ENCODE measurements at regions not wholly inside any gene's neighbourhood (a gene's known extent, or its start where the extent isn't known, plus 50 kb on each side); places are given as distances from the start of the nearest gene placed in this dataset.

DNA sequence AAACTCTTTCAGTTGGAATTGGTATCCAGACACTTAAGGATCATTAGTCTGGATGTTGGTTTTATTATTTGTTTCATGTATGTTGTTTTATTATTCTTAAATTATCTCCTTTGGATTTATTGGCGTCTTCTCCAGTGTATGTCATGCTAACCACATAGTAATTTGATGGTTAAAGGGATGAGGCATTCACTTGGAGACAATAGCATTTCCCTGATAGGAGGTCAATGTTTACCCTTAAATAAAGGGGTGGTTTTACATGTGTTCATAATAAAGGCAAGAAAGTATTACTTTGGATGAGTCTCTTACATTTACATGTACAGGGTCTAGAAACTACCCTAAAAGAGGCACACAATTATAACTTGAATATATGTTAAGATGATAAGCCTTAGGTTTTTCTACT, 51.2 kb upstream of the RNF144B start:
- Histone ChIP-seq H3K18ac (ENCODE audit: low read depth in 1 of 2, low read length in 2 of 2) (no peak overlapping the region), H3K27ac (ENCODE audit: low read length, poor library complexity, severe bottlenecking) (no peak overlapping the region), H3K36me3 (ENCODE audit: control insufficient read depth in 1 of 2, insufficient read depth in 2 of 2, low read depth in 1 of 2, low read length in 2 of 2) (no peaks in the 10 kb centered on the region), H3K4me1 (ENCODE audit: control insufficient read depth, insufficient read depth, low read depth, low read length) (no peaks in the 10 kb centered on the region), H3K4me2 (ENCODE audit: low read length, poor library complexity, severe bottlenecking) (no peak overlapping the region), H3K9ac (ENCODE audit: low read length) (no peak overlapping the region), H3K27me3 (ENCODE audit: control insufficient read depth in 1 of 2, insufficient read depth in 1 of 2, low read length in 2 of 2) (no peaks in the 10 kb centered on the region), H3K9me3 (ENCODE audit: control insufficient read depth, low read length) (no peaks in the 10 kb centered on the region), H2AK5ac (ENCODE audit: low read length, severe bottlenecking) (no peak overlapping the region), H3K14ac (ENCODE audit: low read length in 2 of 2) (no peak overlapping the region), H3K79me1 (replicated peaks; ENCODE audit: low read length, poor library complexity, severe bottlenecking) (no peaks in the 10 kb centered on the region), H2AFZ (ENCODE audit: low read depth, low read length) (no peak overlapping the region), H2BK15ac (ENCODE audit: low read depth, poor library complexity, severe bottlenecking) (no peak overlapping the region), H3K23ac (ENCODE audit: low read length in 2 of 2) (no peak overlapping the region), H3K4ac (ENCODE audit: low read depth in 1 of 2, low read length in 2 of 2) (no peak overlapping the region), H4K8ac (ENCODE audit: low read length) (no peak overlapping the region), H2BK12ac (ENCODE audit: low read length in 2 of 2) (no peak overlapping the region), H3K4me3 (ENCODE audit: insufficient read depth in 1 of 2, low read depth in 1 of 2, low read length in 2 of 2) (no peak overlapping the region), H2BK120ac (ENCODE audit: low read depth, low read length) (no peak overlapping the region), H4K91ac (ENCODE audit: low read length) (no peak overlapping the region), H2BK5ac (ENCODE audit: low read depth, low read length, poor library complexity, severe bottlenecking) (no peak overlapping the region)
- WGBS: 87% methylated on average over 1 of the region's 1 CpG
- DNase-seq: no peak

DNA sequence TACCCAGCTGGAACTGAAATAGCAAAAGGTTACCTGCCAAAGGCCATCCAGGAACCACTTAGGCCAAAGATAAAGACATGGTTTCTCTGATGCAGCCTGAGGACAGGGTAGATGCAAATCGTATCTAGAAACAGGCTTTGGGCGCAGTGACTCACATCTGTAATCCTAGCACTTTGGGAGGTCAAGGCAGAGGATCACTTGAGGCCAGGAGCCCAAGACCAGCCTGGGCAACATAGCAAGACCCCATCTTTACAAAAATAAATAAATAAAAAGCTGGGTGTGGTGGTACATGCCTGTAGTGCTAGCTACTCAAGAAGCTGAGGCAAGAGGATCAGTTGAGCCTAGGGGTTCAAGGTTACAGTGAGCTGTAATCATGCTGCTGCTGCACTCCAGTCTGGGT, 52.9 kb upstream of the RNF144B start:
- no peak overlapping the region for H3K27ac ChIP-seq (ENCODE audit: low read length, poor library complexity, severe bottlenecking)
- DNase-seq: no peak
- 75% methylated on average over 2 of the region's 2 CpGs for WGBS
- H3K4me3 ChIP-seq (ENCODE audit: insufficient read depth in 1 of 2, low read depth in 1 of 2, low read length in 2 of 2): no peak overlapping the region
- no peak overlapping the region for H3K18ac ChIP-seq (ENCODE audit: low read depth in 1 of 2, low read length in 2 of 2)
- H3K9me3 ChIP-seq (ENCODE audit: control insufficient read depth, low read length): no peaks in the 10 kb centered on the region
- no peak overlapping the region for H2BK5ac ChIP-seq (ENCODE audit: low read depth, low read length, poor library complexity, severe bottlenecking)
- no peak overlapping the region for H2AK5ac ChIP-seq (ENCODE audit: low read length, severe bottlenecking)
- no peak overlapping the region for H4K8ac ChIP-seq (ENCODE audit: low read length)
- no peak overlapping the region for H2BK12ac ChIP-seq (ENCODE audit: low read length in 2 of 2)
- no peak overlapping the region for H3K4ac ChIP-seq (ENCODE audit: low read depth in 1 of 2, low read length in 2 of 2)
- no peak overlapping the region for H3K23ac ChIP-seq (ENCODE audit: low read length in 2 of 2)
- no peaks in the 10 kb centered on the region for H3K36me3 ChIP-seq (ENCODE audit: control insufficient read depth in 1 of 2, insufficient read depth in 2 of 2, low read depth in 1 of 2, low read length in 2 of 2)
- no peaks in the 10 kb centered on the region for H3K27me3 ChIP-seq (ENCODE audit: control insufficient read depth in 1 of 2, insufficient read depth in 1 of 2, low read length in 2 of 2)
- H3K9ac ChIP-seq (ENCODE audit: low read length): no peak overlapping the region
- no peaks in the 10 kb centered on the region for H3K79me1 ChIP-seq (replicated peaks; ENCODE audit: low read length, poor library complexity, severe bottlenecking)
- H4K91ac ChIP-seq (ENCODE audit: low read length): no peak overlapping the region
- no peak overlapping the region for H3K14ac ChIP-seq (ENCODE audit: low read length in 2 of 2)
- H3K4me2 ChIP-seq (ENCODE audit: low read length, poor library complexity, severe bottlenecking): no peak overlapping the region
- no peak overlapping the region for H2AFZ ChIP-seq (ENCODE audit: low read depth, low read length)
- H2BK120ac ChIP-seq (ENCODE audit: low read depth, low read length): no peak overlapping the region
- H2BK15ac ChIP-seq (ENCODE audit: low read depth, poor library complexity, severe bottlenecking): no peak overlapping the region
- H3K4me1 ChIP-seq (ENCODE audit: control insufficient read depth, insufficient read depth, low read depth, low read length): no peaks in the 10 kb centered on the region

DNA sequence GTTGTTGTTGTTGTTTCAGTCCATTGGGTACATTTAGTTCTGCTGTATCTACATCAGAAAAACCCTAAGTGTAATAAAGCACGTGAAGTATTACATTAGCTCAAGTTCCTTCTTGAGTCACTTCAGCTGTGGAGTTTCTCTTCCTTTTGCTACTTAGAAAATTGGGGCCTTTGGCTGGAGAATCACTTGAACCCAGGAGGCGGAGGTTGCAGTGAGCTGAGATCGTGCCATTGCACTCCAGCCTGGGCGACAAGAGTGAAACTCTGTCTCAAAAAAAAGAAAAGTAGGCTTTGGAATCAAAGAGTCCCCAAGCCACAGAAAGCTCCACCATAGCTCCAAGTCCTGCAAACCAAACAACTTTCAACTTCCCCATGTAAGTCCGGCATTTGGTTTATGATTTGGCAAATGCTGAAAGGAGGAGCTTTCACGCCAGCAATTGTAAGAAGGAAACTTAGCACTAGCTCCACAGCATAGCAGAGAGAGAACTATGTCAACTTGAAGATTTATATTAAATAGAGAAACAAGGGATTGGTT, 56.5 kb upstream of the RNF144B start:
- Histone ChIP-seq H3K27ac (ENCODE audit: low read length, poor library complexity, severe bottlenecking) (no peak overlapping the region), H3K4me2 (ENCODE audit: low read length, poor library complexity, severe bottlenecking) (no peak overlapping the region), H3K4ac (ENCODE audit: low read depth in 1 of 2, low read length in 2 of 2) (no peak overlapping the region), H2AFZ (ENCODE audit: low read depth, low read length) (no peak overlapping the region), H3K9me3 (ENCODE audit: control insufficient read depth, low read length) (no peaks in the 10 kb centered on the region), H2BK15ac (ENCODE audit: low read depth, poor library complexity, severe bottlenecking) (no peak overlapping the region), H3K18ac (ENCODE audit: low read depth in 1 of 2, low read length in 2 of 2) (no peak overlapping the region), H2AK5ac (ENCODE audit: low read length, severe bottlenecking) (no peak overlapping the region), H3K36me3 (ENCODE audit: control insufficient read depth in 1 of 2, insufficient read depth in 2 of 2, low read depth in 1 of 2, low read length in 2 of 2) (no peaks in the 10 kb centered on the region), H3K4me3 (ENCODE audit: insufficient read depth in 1 of 2, low read depth in 1 of 2, low read length in 2 of 2) (no peak overlapping the region), H2BK5ac (ENCODE audit: low read depth, low read length, poor library complexity, severe bottlenecking) (no peak overlapping the region), H3K23ac (ENCODE audit: low read length in 2 of 2) (no peak overlapping the region), H3K4me1 (ENCODE audit: control insufficient read depth, insufficient read depth, low read depth, low read length) (peaks cover 2% of the 10 kb centered on the region), H4K8ac (ENCODE audit: low read length) (no peak overlapping the region), H3K79me1 (replicated peaks; ENCODE audit: low read length, poor library complexity, severe bottlenecking) (no peaks in the 10 kb centered on the region), H3K27me3 (ENCODE audit: control insufficient read depth in 1 of 2, insufficient read depth in 1 of 2, low read length in 2 of 2) (no peaks in the 10 kb centered on the region), H2BK12ac (ENCODE audit: low read length in 2 of 2) (no peak overlapping the region), H3K14ac (ENCODE audit: low read length in 2 of 2) (no peak overlapping the region), H3K9ac (ENCODE audit: low read length) (no peak overlapping the region), H4K91ac (ENCODE audit: low read length) (no peak overlapping the region), H2BK120ac (ENCODE audit: low read depth, low read length) (no peak overlapping the region)
- 96% methylated on average over 6 of the region's 6 CpGs for WGBS
- DNase-seq: no peak

DNA sequence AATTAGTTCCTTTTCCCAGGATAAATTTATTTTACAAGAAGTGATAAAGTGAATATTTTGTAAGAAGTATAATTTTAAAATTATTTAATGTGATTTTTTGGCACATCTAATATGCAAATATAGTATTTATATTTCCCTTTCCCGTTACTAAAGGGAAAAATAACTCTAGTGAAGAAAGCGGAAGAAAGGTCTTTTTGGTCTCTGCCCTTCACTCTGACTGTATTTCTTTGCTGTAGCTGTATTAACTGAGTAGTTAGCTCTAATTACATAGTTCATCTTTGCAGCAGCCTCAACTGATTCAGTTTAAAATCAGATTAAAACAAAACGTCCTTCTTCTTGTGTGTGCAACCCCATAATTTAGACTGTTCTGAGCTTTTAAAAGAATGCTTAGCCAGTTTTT, 57.4 kb upstream of the RNF144B start:
- Histone ChIP-seq H3K9me3 (ENCODE audit: control insufficient read depth, low read length) (no peaks in the 10 kb centered on the region), H3K4me1 (ENCODE audit: control insufficient read depth, insufficient read depth, low read depth, low read length) (peaks cover 2% of the 10 kb centered on the region), H3K79me1 (replicated peaks; ENCODE audit: low read length, poor library complexity, severe bottlenecking) (no peaks in the 10 kb centered on the region), H3K23ac (ENCODE audit: low read length in 2 of 2) (no peak overlapping the region), H2BK12ac (ENCODE audit: low read length in 2 of 2) (no peak overlapping the region), H2BK5ac (ENCODE audit: low read depth, low read length, poor library complexity, severe bottlenecking) (no peak overlapping the region), H3K18ac (ENCODE audit: low read depth in 1 of 2, low read length in 2 of 2) (no peak overlapping the region), H2BK15ac (ENCODE audit: low read depth, poor library complexity, severe bottlenecking) (no peak overlapping the region), H2AFZ (ENCODE audit: low read depth, low read length) (no peak overlapping the region), H3K27me3 (ENCODE audit: control insufficient read depth in 1 of 2, insufficient read depth in 1 of 2, low read length in 2 of 2) (no peaks in the 10 kb centered on the region), H3K9ac (ENCODE audit: low read length) (no peak overlapping the region), H3K4me3 (ENCODE audit: insufficient read depth in 1 of 2, low read depth in 1 of 2, low read length in 2 of 2) (no peak overlapping the region), H4K91ac (ENCODE audit: low read length) (no peak overlapping the region), H2AK5ac (ENCODE audit: low read length, severe bottlenecking) (no peak overlapping the region), H4K8ac (ENCODE audit: low read length) (no peak overlapping the region), H3K27ac (ENCODE audit: low read length, poor library complexity, severe bottlenecking) (no peak overlapping the region), H3K4me2 (ENCODE audit: low read length, poor library complexity, severe bottlenecking) (no peak overlapping the region), H2BK120ac (ENCODE audit: low read depth, low read length) (no peak overlapping the region), H3K36me3 (ENCODE audit: control insufficient read depth in 1 of 2, insufficient read depth in 2 of 2, low read depth in 1 of 2, low read length in 2 of 2) (no peaks in the 10 kb centered on the region), H3K4ac (ENCODE audit: low read depth in 1 of 2, low read length in 2 of 2) (no peak overlapping the region), H3K14ac (ENCODE audit: low read length in 2 of 2) (no peak overlapping the region)
- WGBS: 27% methylated on average over 1 of the region's 3 CpGs
- no peak for DNase-seq

All from mesenchymal stem cell (in vitro differentiated cells and primary cell).